Stimulated activated CD4-positive, alpha-beta T cell treated with anti-CD3 and anti-CD28 coated beads, Interleukin-12 subunit alpha, Interleukin-12 subunit beta, amount 100 ng/mL, for 48 hours (primary cell): ENCODE measurements at regions not wholly inside any gene's neighbourhood (a gene's known extent, or its start where the extent isn't known, plus 50 kb on each side); places are given as distances from the start of the nearest gene placed in this dataset.

Experiments
- DNase-seq, 3 donors: peaks; one replicate each; pipeline ENCODE4 v3.0.0-alpha.2; 2020; ENCODE audit warnings: low read depth in 2 of 3, low spot score in 1 of 3

GRCh38 chr14:71694591-71695530 lies 237.4 kb upstream of the RGS6 start:
- no peak for DNase-seq

DNA sequence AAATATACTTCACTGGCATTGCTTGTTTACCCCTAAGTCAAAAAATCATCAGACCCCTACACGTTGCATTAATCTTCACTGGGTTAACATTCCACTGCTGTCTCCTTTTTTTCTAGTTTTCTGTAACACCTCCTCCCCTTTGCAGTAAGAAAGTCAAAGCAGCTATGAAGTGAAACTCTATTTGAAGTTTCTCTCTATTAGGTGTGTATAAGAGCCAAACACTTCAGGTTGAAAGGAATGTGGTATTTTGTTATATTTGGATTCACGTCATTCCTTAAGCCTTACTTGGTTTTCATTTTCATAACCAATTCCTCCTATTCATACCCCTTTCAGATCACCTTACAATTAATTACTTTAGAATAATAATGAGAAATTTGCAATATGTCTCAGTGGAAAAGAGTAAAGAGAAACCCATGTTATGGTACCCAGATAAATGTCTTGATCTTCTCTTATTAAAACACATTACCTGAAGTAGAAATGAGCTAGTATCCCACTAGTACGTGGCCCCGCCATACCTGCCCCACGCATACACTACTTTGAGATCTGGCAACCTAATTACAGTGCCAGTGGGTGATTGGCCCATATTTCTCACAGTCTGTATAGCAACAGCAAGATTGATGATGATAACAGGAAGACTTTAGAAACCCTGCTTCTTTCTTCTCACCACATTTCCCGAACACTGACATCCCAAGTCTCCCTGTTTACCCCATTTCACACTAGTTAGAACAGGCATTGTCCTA lies 236.4 kb upstream of the RGS6 start:
- no peak for DNase-seq

DNA sequence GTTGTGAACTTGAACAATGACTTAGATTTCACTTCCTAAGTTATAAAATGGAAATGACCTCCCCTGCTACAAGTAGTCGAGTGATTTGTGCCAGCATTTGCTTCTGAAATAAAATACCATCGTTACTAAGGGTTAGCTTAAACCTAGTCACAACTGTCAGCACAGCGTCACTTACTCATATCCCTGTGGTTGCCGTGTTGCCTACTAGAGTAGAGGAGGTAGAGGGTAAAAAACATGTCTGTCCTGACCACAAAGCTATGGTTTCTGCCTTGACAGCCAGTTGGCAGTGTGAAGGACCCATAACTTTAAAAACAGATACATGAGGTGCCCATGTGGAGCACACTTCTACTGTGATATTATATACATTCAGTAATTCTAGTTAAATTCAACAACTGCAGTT lies 234.2 kb upstream of the RGS6 start:
- no peak for DNase-seq

DNA sequence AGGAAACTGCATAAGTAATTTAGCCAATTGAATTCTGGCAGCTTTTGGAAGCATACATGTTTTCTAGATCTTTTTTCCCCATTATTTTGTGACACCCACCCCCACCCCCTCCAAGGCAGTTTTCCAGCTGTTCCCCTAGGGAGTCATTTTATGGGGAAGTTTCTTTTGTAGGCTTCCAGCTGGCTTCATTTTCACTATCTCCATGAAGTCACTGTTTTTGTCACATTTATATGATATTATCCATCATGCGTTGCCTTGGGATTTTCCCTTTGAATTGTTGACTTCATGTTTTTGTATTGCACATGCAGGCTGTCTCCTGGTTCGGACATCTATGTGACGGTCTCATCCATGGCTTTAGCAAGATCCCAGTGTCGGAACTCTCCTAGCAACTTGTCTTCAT lies 233.6 kb upstream of the RGS6 start:
- no peak for DNase-seq

- no peak for DNase-seq
These were observed 230.2 kb upstream of the RGS6 start for GRCh38 chr14:71701990-71702389.

- no peak for DNase-seq
These were observed 229.4 kb upstream of the RGS6 start for GRCh38 chr14:71702786-71703185.

DNA sequence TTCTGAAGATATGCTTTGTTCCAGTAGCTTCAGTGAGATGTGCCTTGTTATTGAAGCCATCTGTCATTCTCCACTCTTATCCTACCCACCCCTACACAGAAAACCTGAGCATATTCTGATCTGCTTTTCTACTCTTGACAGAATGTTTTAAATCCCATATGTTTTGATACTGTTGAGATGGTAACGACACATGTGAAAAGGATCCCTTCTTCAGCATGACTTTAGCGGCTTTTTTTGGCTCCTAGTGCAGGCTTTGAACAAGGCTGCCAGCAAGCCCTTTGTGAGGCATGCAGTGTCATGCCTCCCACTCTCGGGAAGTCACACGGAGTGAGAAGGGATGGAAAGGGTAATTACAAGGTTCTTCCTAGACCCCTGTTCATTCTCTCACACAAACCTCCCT lies 228.8 kb upstream of the RGS6 start:
- no peak for DNase-seq

DNA sequence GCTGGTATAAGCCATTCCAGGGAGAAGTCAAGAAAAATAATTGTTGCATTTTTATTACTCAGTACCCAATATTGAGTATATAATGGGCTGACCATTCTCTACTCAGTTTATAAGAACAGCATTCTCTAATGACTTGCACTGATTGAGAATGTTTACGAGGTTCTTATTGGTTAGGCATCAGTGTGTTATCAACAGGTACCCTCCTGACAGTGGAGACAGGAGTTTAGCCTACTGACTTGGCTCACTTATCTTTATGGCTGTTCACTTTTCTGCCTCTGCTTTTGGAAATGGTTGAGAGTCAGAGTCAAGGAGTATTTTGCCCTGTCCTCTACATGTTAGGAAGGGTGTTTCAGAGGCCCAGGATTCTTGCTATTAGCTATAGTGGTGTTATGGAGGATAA lies 228.0 kb upstream of the RGS6 start:
- no peak for DNase-seq

DNA sequence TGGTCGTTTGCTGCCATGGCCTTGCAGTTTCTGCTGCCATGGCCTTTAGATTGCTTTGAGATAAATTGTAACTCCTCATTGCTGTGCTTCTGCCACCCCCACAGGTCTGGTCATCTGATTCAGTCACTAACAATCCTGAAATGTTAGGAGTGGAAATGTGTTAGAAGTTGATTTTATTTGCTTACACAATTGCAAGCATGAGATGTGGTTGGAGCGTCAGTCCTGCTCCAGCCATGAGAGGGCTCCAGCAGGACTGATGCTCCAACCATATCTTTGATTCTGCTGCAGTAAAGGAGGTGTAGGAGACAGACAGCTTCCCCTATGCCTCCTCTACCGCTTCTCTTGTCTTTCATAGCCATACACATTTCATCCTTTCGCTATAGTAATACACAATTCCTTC lies 226.8 kb upstream of the RGS6 start:
- no peak for DNase-seq

GRCh38 chr14:71709076-71709475 lies 223.2 kb upstream of the RGS6 start:
- DNase-seq, result no peak

DNA sequence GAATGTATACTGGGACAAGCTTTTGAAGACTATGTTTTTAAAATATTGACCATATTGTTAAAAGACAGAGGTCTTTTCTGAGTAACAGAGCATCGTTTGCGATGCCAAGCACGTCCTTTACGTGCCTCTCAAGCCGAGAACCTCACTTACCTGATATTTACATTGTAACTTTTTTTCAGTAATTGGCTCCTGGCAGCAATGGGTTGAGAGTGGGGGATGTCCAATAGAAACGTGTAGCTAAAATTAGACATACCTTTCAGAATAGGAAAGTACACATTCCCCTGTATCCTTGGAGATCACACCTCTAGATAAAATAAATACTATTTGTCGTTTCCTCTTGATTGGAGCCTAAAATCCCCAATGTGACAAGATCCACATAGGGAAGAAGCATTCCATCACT lies 222.2 kb upstream of the RGS6 start:
- DNase-seq, result no peak

DNA sequence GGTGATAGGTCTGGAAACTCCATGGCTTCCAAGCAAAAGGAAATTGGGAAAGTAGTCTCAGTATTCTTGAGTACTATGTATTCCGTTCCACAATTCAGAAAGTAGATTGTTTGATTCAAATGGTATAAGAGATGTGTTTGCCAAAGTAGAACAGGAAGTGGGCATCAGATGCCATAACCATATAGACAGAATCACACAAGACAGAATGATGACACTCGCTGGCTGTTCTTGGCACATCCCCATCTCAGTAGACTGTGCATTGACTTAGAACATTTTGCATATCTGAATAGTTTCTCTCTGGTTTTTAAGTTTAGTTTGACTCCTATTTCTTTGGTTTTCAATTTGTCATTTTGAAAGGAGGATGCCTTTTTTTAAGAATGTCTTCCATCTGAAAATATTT lies 221.1 kb upstream of the RGS6 start:
- no peak for DNase-seq

- no peak for DNase-seq
These were observed 220.6 kb upstream of the RGS6 start for GRCh38 chr14:71711619-71712018.

GRCh38 chr14:71712478-71712877 lies 219.8 kb upstream of the RGS6 start:
- DNase-seq, result no peak

GRCh38 chr14:71713016-71713415 lies 219.2 kb upstream of the RGS6 start:
- DNase-seq, result no peak

DNA sequence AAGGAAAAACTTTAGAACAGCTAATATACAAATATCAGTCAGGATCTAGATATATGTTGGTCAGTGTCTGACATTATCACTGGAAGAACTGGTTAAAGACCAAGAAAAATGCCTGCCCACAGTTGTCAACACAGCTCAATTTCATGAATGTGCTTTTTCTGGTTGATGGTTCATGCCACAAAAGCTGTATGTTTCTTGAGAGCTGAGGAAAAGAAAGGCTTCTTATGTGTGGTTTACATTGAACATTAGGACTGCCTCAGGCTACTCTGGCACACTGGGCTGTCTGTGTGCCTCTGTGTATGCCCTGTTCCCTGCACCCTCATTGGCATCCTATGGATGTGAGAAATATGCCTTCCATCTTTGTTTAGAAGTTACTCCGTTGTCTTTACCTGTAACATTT lies 218.8 kb upstream of the RGS6 start:
- DNase-seq, result no peak

GRCh38 chr14:71714225-71714624 lies 218.0 kb upstream of the RGS6 start:
- no peak for DNase-seq

DNA sequence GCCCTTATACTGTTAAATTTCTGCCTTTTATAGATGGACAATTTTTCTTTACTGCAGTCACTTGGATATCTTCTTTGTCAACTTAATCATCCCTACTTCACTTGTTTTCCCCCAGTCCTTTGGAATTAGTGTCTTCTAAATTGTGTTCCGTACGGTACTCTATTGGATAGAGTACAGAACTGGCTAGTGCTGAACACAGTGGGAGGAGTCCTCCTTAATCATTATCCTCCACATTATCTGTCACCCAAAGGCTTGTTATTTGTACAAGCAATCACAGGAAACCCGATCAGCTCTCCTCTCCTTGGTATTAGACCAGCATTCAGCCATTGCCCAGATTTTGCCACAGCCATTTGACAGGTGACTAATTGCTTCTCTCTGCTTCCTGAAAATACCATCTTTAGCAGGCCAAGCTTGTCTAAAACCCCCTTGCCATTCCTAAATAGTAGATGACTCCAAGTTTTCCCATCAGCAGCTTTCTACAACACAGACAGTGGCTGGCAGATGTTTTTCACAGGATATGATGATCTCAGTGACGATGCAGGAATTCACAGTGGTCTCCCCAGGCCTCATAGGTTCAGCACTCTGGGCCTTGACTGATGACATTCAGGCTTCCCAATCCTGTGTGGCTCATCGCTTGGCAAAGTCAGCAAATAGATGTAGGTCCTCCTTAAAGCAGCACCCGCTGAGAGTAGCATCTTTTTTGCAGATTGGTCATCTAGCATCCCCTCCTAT lies 216.0 kb upstream of the RGS6 start:
- DNase-seq, result no peak

GRCh38 chr14:71720978-71721624 lies 211.1 kb upstream of the RGS6 start:
- DNase-seq, result peak; percentile 2 to 27 (median 10)

DNA sequence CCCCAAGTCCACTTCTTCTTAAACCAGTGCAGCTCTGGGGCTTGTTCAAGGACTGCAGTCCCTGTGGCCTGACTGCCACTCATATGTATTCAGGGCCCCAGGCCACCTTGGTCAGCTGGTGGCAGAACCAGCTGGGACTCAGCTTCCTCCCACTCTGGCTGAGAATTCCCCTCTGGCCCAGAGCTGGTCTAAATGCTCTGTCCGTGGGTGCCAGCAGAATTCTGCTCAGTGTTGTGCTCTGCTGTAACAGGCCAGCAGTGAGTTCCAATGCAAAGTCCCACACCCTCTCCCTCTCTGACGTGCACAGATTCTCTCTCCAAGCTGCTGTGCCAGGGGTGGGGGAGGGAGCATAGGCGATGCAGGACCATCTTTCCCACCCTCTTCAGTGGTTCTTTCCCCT lies 210.4 kb upstream of the RGS6 start:
- no peak for DNase-seq

DNA sequence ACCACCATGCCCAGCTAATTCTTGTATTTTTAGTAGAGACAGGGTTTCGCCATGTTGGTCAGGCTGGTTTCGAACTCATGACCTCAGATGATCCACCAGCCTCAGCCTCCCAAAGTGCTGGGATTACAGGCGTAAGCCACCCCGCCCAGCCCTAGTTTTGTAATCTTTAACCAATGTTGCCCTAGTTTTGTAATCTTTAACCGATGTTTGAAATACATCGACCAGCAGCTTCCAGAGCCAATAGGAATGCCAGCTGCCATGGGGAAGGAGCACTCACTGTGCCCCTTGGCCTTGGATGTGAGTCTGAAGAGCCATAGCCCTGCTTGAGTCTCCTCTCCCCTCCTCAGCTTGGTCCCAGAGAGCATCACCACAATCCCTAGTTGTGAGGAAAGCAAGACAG lies 209.3 kb upstream of the RGS6 start:
- DNase-seq, result no peak
